GM19240 (cell line): ENCODE measurements at regions not wholly inside any gene's neighbourhood (a gene's known extent, or its start where the extent isn't known, plus 50 kb on each side); places are given as distances from the start of the nearest gene placed in this dataset.
A peak's percentile ranks its signal among the peaks of the same experiment; 100 is the strongest.

Experiments
- DNase-seq: peaks from one replicate; pipeline ENCODE4 v3.0.0; 2011; ENCODE audit warnings: low spot score; ENCODE audit not compliant: insufficient read length

- DNase-seq, result no peak
Observed at GRCh38 chr6:115721564-115721963, 339.1 kb downstream of the FRK start.

DNA sequence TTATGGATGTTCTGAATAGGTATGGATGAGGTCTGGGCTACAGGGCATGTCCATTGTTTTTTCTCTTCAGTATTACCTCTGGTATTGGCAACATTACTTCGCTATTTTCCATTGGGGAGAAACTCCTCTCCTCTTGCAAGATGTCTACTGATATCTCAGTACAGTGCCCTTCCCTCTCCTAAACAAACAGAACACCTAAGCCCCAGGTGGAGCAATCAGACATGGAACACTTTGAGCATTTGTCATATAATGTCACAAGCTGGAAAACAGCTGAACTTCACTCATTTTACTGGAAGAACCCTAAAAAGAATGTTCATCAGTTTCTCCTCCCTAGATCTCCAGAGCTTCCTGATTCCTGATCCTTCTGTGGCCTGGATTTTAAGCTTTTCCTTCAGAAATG lies 339.8 kb downstream of the FRK start:
- no peak for DNase-seq

DNA sequence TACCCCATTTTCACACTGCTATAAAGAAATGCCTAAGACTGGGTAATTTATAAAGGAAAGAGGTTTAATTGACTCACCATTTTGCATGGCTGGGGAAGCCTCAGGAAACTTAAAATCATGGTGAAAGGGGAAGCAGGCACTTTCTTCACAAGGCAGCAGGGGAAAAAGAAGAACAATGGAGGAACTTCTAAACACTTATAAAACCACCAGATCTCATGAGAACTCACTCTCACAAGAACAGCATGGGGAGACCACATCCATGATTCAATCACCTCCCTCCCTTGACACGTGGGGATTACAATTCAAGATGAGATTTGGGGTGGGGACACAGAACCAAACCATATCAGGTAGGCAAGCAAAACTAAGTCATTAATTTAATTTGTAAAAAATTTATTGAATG lies 343.2 kb downstream of the FRK start:
- DNase-seq, result no peak

GRCh38 chr6:115717062-115717461 lies 343.6 kb downstream of the FRK start:
- peak; percentile 4 for DNase-seq

- DNase-seq, result no peak
Observed at GRCh38 chr6:115712291-115712961, 348.3 kb downstream of the FRK start.

DNA sequence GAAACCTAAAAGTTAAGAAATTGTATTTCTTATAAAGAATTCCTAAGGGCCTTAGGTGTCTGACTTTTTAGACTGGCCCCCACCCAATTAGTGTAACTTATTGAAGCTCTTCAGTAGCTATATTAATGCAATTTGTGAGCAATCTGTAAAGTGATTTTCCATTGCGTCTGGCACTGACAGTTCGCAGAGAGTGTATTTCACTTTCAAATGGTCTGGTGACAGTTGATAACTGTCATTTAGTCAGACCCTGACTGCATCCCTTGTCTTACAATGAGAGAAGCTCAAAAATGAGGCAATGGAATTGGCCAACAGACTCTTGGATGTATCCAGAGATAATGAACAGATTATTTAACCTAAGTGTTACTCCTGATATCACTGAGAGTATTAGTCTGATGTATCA lies 351.8 kb downstream of the FRK start:
- no peak for DNase-seq

DNA sequence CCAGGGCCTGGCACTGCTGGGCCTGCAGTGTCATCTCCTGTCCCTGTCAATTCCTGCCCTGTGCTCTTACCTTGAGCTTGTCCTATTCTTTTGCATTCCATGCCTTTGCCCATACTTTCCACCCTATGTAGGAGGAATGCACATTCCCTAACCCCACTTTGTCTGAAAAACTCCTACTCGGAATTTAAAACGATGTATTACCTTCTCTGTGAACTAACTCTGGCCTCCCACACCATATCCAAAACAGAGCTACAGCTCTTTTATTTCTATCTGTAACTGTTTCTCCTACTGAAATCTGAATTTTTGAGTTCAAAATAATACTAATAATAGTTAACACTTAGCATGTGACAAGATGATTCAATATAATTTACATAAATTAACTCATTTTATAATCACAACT lies 353.7 kb downstream of the FRK start:
- no peak for DNase-seq

GRCh38 chr6:115706324-115706723 lies 354.4 kb downstream of the FRK start:
- DNase-seq, result no peak

DNA sequence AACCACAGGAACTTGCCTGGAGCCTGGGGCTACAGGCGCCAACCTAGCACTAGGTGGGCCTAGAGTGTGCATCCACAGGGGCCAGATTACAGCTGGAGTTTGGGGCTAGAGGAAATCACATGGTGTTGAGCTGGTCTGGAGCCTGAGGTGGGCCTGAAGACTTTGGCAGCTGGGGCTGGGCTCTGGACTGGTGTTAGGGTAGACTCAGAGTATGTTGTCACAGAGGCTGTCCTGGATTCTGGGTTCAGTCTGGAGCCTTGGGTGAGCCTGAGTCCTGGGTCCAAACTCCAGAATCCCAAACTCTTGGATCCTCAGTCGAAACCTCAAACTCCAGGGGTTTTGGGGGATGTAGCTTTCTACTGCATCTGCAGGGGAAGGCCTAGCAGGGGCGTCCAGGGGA lies 356.7 kb downstream of the FRK start:
- no peak for DNase-seq

DNA sequence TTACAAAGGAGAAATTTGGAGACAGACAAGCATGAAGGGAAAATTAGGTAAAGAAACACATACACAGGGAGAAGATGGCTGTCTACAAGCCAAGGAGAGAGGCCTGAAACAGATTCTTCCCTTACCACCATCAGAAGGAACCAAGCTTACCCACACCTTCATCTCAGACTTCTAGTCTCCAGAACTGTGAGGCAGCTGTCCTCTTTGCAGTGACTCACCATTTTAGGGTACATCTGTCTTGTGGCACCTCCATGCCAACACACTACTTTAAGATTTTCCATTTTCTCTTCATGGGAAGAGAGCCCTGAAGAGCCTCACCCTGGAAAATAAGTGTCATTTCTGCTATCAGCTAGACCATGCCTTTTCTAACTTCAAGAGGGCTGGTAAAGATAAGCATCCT lies 369.3 kb downstream of the FRK start:
- no peak for DNase-seq

DNA sequence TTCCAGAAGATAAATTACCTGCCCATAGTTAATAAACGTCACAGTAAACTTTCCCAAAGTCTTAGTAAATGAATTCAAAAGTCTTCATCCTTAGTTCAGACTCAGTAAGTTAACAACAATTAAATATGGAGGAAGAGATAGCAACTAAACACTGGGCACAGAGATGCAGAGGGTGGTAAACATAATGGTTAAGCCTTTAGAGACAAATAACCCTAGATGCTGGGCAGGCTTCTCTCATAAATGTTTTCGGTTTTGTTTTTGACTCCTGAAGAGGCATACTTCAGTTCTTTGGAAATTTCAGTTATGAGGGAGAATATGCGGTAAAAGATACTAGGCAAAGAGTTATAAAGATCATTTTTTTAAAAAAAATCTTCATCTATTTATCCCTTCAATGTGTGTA lies 369.8 kb downstream of the FRK start:
- no peak for DNase-seq

DNA sequence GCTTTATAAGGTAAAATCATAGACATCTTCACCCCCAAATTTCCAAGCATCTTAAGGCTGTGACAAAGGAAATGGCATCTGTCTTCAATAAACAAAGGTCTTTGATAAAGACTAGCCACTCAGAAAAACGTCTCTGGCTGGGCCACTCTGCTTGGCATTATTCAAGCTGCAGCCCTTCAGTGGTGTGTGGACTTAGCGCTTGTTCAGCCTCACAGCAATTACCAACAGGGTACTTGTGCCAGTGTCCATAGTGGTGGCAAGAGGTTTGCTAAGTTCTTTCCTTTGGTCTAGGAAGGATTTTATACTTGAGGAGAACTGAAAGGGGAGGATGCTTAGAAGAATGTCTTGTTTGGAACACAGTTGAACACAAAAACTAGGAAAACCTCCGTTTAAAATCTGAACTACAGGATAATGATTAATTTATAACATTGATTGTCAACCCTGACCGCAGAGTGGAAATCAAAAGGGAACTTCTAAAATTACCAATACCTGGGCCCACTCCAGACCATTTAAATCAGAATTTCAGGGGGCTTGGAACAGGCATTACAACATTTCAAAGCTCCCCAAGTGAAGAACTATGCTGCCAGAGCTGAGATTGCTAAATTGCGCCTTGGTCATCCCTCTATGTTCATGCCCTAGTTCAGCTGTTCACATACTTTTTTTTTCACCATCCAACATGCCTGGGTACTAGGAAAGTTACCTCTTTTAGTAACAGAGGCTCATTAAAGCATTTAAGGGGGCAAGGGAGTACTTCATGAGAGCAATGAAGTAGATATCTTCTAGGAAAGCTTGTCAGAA lies 378.5 kb downstream of the FRK start:
- no peak for DNase-seq

DNA sequence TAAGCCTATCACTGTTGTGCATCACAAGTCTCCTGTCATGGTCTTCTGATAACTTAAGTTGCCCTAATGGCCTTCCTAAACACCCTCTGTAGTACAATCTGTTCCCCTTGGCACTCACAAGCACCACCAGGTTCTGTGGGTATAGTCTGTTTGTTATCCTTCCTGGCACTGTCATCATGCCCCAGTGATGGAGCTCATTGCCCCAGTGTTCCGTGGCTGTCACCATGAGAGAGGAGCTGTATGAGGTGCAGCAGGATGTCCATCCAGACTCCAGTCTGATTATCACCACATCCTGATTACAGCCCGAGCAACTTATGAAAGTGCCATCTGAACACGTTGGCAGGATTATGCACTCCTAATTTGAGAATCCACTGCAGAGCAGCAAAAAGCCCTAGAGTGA lies 380.1 kb downstream of the FRK start:
- no peak for DNase-seq

GRCh38 chr6:115677198-115677597 lies 383.5 kb downstream of the FRK start:
- DNase-seq, result no peak

- DNase-seq, result no peak
Observed at GRCh38 chr6:115675443-115675842, 385.2 kb downstream of the FRK start.

- DNase-seq, result no peak
Observed at GRCh38 chr6:115668781-115669180, 391.9 kb downstream of the FRK start.

DNA sequence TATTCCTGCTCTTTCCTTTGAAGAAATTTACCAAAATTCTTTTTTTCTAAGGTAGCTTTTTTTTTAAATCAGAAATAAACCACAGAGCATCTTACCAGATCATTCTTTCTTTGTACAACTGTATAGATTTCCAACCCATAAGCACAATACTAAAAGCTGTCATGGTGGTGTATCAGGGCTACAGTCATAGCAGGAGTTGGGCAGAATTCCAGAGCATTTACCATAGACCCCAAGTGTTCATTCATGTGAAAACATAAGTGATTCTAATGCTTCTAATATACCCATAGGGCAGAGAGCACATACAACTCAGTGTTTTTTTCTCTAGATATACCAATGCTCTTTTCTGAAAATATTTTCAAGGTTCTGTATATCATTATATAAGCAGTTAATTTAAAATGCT lies 392.5 kb downstream of the FRK start:
- no peak for DNase-seq

DNA sequence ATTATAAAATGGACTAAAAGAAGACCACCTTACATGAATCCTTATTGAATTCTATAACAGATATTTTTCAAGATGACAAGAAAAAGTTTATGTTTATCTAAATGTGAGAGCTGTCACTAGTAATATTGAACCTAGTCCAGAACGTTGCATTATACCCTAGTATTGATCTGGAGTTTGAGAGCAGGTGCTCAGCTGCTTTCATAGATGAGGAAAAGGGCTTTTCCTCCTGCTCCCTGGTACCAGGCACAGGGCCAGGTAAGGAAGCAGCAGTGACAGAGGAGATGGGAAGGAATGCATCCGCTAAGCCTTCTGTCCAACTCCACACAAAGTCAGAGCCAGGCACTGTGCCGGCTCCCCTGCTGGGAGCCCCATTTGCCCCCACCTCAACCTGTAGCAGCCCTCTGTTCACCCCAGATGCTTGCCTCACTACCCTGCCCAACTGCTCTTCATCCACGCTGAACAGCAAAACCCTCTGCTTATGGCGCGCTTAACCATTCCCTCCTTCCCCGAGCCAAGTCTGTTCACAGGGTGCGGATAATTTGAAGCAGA lies 393.1 kb downstream of the FRK start:
- DNase-seq, result no peak

DNA sequence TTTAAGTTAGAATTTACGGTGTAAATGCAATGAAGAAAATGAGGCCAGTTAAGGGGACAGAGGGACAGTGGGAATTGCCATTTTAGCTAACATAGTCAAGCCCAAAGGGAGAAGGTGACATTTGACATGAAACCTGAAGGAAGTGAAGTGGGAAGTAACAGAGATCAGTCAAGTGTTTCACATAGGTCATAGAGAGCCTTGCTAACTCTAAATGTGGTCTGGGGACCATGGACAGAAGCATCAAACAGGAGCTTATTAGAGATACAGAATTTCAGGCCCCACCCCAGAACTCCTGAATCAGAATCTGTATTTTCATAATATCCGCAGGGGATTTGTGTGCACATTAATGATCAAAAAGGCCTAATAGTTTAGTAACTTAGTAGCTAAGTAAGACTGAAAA lies 393.7 kb downstream of the FRK start:
- DNase-seq, result no peak

DNA sequence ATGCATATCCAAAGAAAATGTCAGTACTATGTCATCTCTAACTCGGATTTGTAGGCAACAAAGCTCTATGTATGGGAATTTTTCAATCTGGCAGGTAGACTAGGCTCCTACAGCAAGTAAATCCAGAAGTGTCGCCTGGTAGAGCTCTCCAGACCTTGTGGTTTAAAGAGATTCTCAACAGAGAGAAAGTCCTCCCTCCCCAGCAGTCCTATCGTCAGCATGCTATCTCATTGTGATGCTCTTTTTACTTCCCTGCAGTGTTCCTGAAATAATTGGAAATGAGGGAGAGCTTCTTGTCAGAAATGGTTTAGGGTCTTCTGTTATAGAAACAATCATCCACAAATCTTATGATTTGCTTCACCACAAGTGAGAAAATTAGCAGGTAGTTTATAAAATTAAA lies 395.4 kb downstream of the FRK start:
- no peak for DNase-seq

DNA sequence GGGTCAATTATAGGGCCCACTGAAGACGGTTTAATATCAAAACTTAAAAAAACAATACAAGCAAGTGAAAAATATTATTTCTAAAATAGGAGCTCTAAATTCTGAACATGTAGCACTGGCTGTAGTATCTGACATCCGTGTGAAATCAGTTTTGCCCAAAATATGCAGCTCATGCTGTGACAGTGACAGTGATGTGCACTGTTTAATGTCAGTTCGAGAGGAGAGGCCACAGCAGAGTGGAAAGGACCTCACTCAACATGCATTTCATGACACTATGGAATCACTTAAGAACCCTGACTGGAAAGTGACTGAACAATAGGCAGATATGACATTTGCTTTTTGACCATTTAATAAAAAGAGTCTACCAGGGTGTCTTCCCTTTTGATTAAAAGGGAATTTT lies 397.0 kb downstream of the FRK start:
- no peak for DNase-seq

DNA sequence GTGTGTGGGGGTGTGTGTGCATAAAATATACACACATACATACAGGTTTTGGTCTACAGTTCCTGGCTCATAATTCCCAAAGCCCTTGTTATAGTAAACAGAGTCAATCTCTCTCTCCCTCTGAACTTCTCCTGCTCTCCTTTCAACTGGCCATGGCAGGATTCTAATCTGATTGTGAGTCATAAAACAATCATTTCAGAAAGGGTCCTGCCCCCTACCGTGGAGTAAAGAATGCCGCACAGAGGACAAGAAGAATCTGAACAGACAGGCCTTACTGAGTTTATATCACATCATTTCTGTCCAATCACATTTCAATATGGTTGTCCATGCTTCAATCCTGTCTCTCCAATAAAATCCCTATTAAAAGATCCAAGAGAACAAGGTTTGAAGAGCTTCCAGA lies 416.9 kb downstream of the FRK start:
- DNase-seq, result no peak

GRCh38 chr6:115634887-115635286 lies 425.8 kb downstream of the FRK start:
- DNase-seq, result no peak
